GM21367 (cell line): ENCODE measurements at regions not wholly inside any gene's neighbourhood (a gene's known extent, or its start where the extent isn't known, plus 50 kb on each side); places are given as distances from the start of the nearest gene placed in this dataset.
A peak's percentile ranks its signal among the peaks of the same experiment; 100 is the strongest.

Source experiments
- ATAC-seq: cut with Tn5 transposase; IDR thresholded peaks from one replicate; pipeline ENCODE4 v1.9.1; 2021; ENCODE audit not compliant: unreplicated experiment

- ATAC-seq = no peak
Observed at GRCh38 chr7:18306696-18307095, 188.9 kb upstream of the HDAC9 start.

- ATAC-seq = no peak
Observed at GRCh38 chr7:18308938-18309337, 186.6 kb upstream of the HDAC9 start.

DNA sequence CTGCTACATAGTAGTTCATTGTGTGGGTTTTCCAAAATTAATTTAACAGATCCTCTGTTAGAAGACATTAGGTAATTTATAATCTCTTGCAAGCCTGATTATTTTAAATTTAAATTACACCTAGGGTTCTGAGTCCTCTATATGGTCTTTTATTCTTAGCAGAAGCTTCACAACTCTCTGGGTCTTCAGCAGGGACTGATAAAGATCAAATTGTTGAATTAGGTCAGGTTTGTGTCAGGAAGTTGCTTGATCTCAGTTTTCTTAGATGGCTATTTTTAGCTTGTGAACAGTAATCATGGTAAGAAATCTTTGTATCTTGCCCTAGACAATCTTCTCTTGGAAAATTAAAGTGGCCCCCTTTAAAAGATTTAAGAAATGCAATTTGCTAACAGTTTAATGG lies 183.1 kb upstream of the HDAC9 start:
- no peak for ATAC-seq

DNA sequence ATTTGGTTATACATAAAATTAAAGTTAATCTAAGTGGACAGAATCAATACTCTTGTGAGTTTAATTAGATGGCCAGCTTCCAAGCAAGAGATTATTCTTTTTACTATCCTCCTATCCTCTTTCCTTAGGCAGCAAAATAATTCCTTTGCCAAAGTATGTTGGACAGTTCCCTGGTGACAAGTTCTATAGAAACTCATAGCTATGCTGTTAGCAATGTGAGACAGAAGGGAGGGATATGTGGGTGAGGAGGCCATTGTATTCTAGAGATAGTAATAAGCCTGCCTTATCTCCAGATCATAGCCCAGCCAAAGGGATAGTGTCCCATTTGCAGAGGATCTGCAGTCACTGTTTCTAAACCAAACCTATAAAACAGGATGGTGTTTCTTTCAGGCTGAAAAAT lies 181.6 kb upstream of the HDAC9 start:
- ATAC-seq = no peak

DNA sequence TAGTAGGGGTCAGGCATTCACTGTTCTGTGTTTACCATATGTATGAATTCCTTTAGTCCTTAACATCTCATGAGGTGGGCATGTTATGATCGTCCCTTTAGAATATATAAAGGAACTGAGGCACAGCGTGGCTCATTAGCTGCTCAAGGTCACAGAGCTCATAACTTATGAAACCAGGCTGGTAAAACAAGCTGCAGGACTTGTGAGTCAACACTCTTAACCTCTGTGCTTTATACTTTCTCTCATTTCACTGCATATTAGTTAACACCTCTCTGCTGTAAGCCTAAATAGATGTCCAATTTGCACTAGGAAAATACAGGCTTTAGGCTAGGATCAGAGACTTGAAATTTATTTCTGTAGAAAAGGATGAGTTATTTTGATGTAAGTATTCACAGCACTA lies 180.3 kb upstream of the HDAC9 start:
- ATAC-seq = no peak

GRCh38 chr7:18317941-18318340 lies 177.6 kb upstream of the HDAC9 start:
- no peak for ATAC-seq

- no peak for ATAC-seq
Observed at GRCh38 chr7:18320422-18320821, 175.1 kb upstream of the HDAC9 start.

DNA sequence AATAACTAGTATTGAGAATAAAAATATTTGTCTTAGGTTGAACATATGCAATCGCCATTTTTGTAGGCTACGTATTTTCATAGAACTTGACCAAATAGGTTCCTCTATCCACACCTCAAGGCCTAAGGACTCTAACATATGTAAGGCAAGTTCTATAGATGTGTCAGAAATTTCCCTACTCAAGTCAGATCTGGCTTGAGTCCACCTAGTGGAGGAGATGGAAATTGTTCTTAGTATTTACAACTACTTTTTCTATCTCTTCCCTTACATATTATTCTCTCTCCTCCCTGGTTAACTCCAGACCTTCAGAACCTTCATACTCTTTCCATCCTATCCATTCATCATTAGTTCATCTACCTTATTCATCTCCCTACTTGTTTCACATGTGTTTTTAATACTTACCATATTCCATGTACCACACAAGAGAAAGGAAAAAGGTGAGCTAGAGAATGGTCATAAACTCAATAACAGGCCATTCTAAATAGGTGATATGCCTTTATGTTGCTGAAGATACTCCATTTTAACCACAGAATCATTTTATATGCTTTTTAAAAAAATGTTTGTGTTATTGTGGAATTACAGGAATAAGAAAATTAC lies 174.5 kb upstream of the HDAC9 start:
- peak; percentile 92 for ATAC-seq

DNA sequence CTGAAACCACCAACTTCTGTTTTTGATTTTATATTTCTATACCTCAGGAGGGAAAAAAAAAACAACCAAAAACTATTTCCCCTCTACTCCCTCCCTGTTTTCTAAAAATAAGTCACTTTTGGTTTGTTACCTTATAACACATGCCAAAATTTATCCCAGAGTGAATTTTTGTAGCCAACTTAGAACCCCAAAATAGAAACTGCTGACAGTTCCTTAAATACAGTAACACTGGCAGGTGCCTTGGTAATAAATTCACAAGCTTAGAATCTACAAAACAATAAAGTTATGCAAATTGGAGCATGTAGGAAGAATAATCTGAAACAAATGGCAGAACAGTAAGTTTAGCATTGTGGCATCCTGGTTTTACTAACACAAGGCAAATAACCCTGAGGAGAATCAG lies 165.0 kb upstream of the HDAC9 start:
- no peak for ATAC-seq

GRCh38 chr7:18336626-18337025 lies 158.9 kb upstream of the HDAC9 start:
- no peak for ATAC-seq

DNA sequence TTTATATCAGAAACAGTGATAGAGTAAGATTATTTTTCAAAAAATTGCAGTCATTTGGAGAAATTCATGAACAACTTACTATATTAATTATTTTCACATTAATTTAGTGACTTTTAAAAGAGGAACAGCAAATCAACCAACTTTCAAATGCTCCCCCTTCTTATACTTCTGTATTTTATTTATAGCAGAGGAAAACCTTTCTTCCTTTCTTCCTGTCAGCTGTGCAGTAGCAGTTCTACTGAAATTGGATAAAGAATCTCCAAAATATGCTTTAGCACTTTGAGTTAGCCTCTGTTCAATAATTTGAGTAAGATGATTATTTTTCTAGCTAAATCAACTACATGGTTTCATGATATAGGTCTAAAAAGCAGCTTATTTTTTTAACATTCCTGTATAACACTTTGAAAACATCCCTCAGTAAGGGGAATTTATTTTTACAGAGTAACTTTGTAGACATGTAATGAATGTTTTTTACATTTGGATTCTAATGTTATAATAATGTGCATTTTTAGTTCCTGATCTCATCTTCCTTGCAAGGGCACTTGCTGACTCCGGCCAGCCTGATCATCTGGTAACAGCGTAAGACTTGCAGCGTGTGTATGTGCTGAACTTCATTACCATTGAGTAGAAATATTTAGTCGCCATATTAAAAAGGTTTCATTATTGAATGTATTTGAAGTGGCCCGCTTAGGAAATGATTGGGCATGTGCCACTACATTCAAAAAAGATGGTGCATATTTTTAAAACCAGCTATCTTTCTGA lies 158.3 kb upstream of the HDAC9 start:
- no peak for ATAC-seq

- ATAC-seq = no peak
Observed at GRCh38 chr7:18338910-18339523, 156.5 kb upstream of the HDAC9 start.

DNA sequence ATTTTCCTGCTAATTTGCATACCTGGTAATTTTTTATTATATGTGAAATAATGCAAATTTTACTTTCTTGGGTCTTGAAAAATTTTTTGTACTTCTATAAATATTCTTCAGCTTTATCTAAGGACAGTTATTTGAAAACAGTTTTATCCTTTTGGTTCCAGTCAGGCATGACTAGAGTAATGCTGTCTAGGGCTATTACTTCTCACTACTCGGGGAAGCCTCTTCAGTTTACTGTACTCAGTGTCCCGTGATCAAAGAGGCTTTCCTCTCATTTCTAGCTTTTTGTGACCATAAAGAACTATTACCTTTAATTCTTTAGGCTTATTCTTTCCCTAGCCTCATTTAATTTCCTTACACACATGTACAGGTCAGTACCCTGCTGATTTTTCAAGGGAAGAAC lies 153.8 kb upstream of the HDAC9 start:
- no peak for ATAC-seq

DNA sequence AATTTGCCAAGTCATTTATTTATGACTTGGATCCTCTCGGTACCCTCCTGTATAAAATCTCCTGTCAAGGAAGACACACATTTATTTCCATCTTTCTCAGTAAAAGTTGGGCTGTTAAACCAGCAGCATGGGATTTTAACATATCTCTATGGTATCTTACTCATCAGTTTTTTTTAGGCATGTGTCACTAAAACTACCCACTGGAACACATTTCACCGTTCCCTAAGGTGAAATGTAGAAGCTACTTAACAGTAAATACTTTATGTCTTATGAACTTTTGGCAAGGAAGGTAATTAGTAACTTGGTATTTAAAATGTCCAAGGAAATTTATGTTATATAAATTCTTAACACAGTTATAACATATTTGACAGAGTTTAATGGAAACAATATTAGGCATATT lies 152.5 kb upstream of the HDAC9 start:
- ATAC-seq = no peak

DNA sequence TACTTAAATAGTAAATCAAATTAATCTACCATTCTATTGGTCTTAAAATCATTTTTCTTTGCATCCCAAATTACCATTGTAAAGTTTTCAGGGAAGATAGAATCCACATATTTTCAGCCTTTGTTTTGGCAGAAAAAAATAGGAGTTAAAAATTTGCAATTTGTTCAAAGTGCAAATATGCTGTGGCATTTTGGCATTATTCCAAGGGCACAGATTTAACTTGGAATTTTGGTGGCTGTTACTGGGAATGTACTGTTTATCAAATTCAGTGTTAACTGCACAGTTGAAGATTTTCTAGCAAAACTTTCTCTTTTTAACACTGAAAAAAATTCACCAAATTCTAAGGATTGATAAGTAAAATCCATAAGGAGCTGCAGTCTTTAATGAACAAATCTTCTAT lies 151.0 kb upstream of the HDAC9 start:
- no peak for ATAC-seq

DNA sequence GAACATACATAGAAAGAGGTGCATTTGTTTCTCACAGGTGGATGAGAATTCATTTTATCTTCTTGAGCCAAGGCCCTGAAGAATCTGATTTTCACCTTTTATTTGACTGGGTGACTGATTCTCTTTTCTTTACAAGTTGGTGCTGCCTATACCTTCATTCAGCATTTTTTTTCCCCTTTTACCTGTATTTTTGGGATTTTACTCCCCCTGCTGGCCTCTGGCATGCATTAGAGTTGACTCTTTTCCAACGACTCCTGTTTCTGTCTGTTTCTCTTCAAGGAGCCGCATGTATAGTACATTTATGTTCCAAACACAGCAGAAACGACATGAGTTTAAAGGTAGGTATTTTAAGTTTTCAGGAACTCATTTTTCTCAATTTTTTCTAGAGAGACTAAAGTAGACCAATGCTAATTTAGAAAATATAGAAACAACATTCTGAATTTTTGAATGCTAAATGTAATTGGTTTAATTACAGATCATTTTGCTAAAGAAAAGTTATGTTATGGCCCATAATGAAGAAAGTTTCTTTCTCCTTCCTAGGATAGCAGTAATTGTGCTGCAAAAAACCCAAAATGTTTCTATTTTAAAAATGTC lies 149.8 kb upstream of the HDAC9 start:
- peak; percentile 62 for ATAC-seq

DNA sequence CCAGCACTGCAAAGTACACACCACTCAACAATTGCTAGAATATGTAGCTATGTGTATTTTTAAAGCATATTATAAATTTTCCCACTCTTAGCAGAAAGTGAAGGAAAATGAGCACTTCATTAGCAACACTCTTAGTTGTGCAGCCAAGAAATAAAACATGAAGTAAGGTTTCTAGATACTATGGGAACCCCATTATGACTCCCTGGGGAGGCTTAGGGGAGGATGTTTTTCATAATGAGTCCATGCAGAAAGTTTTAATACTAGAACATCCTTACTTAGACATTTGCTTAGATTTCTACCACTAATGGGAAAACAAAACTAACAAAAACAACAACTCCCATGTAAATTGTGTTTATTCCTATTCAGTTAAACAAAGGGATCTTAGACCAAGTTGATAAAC lies 148.4 kb upstream of the HDAC9 start:
- no peak for ATAC-seq

DNA sequence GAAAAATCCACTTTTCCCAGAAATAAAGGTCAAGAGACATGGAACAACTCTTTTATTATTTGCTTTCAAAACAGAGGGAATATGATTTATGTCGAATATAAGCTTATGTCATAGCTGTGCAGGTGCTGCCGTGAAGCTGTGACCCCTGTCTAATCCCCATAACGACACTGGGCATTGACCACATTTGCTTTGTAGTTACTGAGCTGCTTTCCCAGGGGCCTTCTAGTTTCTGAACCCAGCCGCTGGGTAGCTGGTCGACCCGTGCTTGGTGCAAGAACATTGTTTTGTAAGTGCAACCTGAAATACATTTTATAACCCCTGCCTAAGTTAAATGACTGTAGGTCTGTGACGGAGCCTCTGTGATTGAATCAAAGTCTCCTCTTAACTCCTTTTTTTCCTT lies 144.9 kb upstream of the HDAC9 start:
- ATAC-seq = no peak

DNA sequence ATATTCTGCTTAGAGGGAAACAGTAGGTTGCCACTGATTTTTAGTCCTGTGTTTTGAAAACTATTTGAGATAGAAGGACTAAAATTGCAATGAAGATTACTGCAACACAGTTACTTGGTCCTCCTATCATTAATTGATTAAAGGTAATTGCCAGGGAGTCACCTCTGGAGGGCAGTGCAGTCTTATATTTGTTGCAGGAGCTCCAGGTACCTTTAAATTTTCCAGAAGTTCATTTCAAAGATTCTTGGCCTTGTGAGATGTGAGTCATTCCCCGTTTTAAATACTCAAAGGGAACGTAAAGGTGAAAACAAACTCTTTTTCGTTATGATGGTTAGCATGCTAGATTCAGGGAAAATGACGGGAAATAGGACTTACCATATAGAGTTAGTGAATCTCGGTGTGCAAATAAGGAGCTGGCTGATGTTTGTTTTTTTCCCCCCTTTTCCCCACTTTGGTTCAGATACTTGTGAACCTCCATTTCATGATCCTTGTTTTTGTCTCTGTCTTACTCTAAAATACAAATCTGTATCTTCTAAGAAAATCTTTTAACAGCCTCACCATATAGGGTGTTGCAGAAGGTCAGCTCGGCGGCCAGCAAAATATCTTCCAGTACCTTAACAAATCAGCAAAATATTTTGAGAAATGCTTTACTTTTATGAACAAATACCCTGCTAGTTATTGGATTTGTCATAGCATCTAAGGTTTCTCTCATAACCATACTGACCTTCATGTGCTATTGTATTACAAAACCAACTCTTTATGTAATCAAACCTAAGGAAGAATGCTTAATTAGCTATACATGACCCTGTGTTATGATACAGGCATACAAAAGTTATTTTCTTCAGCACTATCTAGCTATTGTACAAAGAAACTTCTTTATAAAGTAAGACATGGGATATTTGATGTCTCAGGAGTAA lies 143.0 kb upstream of the HDAC9 start:
- peak; percentile 76 for ATAC-seq

- no peak for ATAC-seq
Observed at GRCh38 chr7:18353339-18353738, 142.2 kb upstream of the HDAC9 start.
